Choroid plexus epithelial cell (primary cell): ENCODE measurements at regions not wholly inside any gene's neighbourhood (a gene's known extent, or its start where the extent isn't known, plus 50 kb on each side); places are given as distances from the start of the nearest gene placed in this dataset.

Source experiments
- DNase-seq: peaks from one replicate; pipeline ENCODE4 v3.0.0-alpha.2; 2010; ENCODE audit warnings: low read depth
- H3K4me3 ChIP-seq: 2 replicates; pipeline ENCODE4 v1.5.1; 2011; ENCODE audit warnings: low read depth, mild to moderate bottlenecking, control low read depth, low read length, moderate library complexity
- TF ChIP-seq, protein P1 (sequence below): conservative IDR thresholded peaks from 2 replicates; pipeline ENCODE4 v1.5.1; 2011; ENCODE audit warnings: low read depth, mild to moderate bottlenecking, control low read depth, inconsistent platforms, low read length, moderate library complexity

GRCh38 chr12:43294916-43295315 is 257.1 kb downstream of the ADAMTS20 start:
- no peak overlapping the region for H3K4me3 ChIP-seq
- no peak for DNase-seq

GRCh38 chr12:43294147-43294546 is 257.9 kb downstream of the ADAMTS20 start:
- H3K4me3 ChIP-seq, result no peak overlapping the region
- TF ChIP-seq, protein P1, sequence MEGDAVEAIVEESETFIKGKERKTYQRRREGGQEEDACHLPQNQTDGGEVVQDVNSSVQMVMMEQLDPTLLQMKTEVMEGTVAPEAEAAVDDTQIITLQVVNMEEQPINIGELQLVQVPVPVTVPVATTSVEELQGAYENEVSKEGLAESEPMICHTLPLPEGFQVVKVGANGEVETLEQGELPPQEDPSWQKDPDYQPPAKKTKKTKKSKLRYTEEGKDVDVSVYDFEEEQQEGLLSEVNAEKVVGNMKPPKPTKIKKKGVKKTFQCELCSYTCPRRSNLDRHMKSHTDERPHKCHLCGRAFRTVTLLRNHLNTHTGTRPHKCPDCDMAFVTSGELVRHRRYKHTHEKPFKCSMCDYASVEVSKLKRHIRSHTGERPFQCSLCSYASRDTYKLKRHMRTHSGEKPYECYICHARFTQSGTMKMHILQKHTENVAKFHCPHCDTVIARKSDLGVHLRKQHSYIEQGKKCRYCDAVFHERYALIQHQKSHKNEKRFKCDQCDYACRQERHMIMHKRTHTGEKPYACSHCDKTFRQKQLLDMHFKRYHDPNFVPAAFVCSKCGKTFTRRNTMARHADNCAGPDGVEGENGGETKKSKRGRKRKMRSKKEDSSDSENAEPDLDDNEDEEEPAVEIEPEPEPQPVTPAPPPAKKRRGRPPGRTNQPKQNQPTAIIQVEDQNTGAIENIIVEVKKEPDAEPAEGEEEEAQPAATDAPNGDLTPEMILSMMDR, result no peak
- DNase-seq, result no peak

More at GRCh38 chr12:43294916-43295315, 257.1 kb downstream of the ADAMTS20 start:
- TF ChIP-seq, protein P1, result no peak

DNA sequence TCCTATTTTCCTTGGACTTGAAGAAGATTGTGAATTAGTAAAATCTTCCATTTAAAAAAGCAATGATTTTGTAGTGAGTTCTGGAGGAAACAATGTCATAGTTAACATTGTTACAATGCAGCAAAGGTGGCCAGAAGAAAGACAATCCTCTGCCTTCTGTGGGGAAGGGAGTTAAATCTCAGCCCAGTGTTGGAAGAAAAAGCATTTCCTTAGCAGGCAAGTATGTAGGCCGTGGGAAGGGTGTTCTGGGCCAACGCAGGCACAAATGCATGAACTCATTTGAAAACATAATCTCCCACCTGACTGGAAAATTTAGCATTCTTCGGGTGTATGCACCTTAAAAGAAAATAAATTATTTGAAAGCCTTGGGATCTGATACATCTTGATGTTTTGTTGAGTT is 258.6 kb downstream of the ADAMTS20 start:
- peak; percentile 65 for DNase-seq
- TF ChIP-seq, protein P1, result no peak
- H3K4me3 ChIP-seq, result no peak overlapping the region

DNA sequence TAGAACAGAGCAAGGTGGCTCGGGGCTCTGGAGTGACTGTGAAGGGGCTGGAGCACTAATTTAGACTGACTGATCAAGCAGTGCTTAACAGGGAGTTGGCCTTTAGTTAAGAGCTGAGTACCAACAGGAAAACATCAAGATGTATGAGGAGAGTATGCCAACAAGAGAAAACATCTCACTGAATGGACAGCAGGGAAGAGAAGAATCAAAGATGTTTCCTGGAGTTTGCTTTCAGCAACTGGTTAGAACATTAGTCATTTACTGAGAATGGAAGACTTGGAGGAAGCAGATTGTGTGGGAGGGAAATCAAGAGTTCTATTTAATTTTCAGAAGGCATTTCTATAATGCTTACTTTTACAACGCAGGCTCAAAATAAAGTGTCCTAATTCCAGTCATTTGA is 259.3 kb downstream of the ADAMTS20 start:
- DNase-seq, result peak; percentile 77
- no peak overlapping the region for H3K4me3 ChIP-seq
- TF ChIP-seq, protein P1, result no peak

- TF ChIP-seq, protein P1, result no peak
- peak; percentile 78 for DNase-seq
- no peak overlapping the region for H3K4me3 ChIP-seq
Observed at GRCh38 chr12:43291516-43291915, 260.5 kb downstream of the ADAMTS20 start.

- H3K4me3 ChIP-seq, result no peak overlapping the region
- no peak for DNase-seq
- TF ChIP-seq, protein P1, result no peak
Observed at GRCh38 chr12:43290836-43291235, 261.2 kb downstream of the ADAMTS20 start.

DNA sequence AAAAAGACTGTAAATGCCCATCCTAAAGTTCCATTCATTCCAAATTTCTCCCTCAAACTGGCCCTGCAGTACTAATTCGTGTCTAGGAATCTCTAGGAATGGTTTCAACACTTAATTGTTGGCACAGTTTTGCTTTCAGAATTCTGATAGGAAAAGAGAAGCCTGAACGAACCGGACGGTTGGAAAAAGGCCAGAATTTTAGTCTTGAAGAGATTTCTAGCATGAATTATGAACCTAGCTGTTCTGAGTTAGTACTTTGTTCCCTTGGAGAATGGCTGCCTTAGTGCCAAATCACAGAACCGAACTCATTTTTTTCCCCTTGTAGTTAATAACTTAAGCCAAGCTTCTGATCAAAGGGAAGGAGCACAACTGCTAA is 262.6 kb downstream of the ADAMTS20 start:
- DNase-seq, result no peak
- H3K4me3 ChIP-seq, result no peak overlapping the region
- TF ChIP-seq, protein P1, result no peak
